ENCODE measurements at regions not wholly inside any gene's neighbourhood (a gene's known extent, or its start where the extent isn't known, plus 50 kb on each side); places are given as distances from the start of the nearest gene placed in this dataset.

GRCh38 chr14:94717808-94718207 is 52.1 kb downstream of the GSC start:
- no peak for DNase-seq (ENCODE audit: low spot score)

- no peak for DNase-seq (ENCODE audit: low spot score)
Measured at GRCh38 chr14:94716976-94717375, 52.9 kb downstream of the GSC start.

GRCh38 chr14:94713115-94713514 is 56.8 kb downstream of the GSC start:
- no peak for DNase-seq (ENCODE audit: low spot score)

GRCh38 chr14:94710731-94711130 is 59.2 kb downstream of the GSC start:
- no peak for DNase-seq (ENCODE audit: low spot score)

GRCh38 chr14:94707494-94707893 is 62.4 kb downstream of the GSC start:
- no peak for DNase-seq (ENCODE audit: low spot score)

- no peak for DNase-seq (ENCODE audit: low spot score)
Measured at GRCh38 chr14:94706133-94706532, 63.8 kb downstream of the GSC start.

- DNase-seq (ENCODE audit: low spot score): no peak
Measured at GRCh38 chr14:94702629-94703028, 67.3 kb downstream of the GSC start.

GRCh38 chr14:94701861-94702370 is 68.0 kb downstream of the GSC start:
- DNase-seq (ENCODE audit: low spot score): no peak

GRCh38 chr14:94700336-94700735 is 69.6 kb downstream of the GSC start:
- no peak for DNase-seq (ENCODE audit: low spot score)

- no peak for DNase-seq (ENCODE audit: low spot score)
Measured at GRCh38 chr14:94699831-94700230, 70.1 kb downstream of the GSC start.

- DNase-seq (ENCODE audit: low spot score): no peak
Measured at GRCh38 chr14:94697773-94698556, 71.9 kb downstream of the GSC start.

GRCh38 chr14:94696518-94696917 is 73.4 kb downstream of the GSC start:
- no peak for DNase-seq (ENCODE audit: low spot score)

GRCh38 chr14:94695231-94695630 is 74.7 kb downstream of the GSC start:
- no peak for DNase-seq (ENCODE audit: low spot score)

GRCh38 chr14:94691660-94692034 is 78.3 kb downstream of the GSC start:
- DNase-seq (ENCODE audit: low spot score): no peak

GRCh38 chr14:94690896-94691659 is 78.8 kb downstream of the GSC start:
- no peak for DNase-seq (ENCODE audit: low spot score)

GRCh38 chr14:94690486-94690885 is 78.3 kb downstream of the SERPINA3 start:
- no peak for DNase-seq (ENCODE audit: low spot score)

GRCh38 chr14:94689985-94690400 is 77.8 kb downstream of the SERPINA3 start:
- no peak for DNase-seq (ENCODE audit: low spot score)

- DNase-seq (ENCODE audit: low spot score): peak; percentile 82
Measured at GRCh38 chr14:94689218-94689984, 77.2 kb downstream of the SERPINA3 start.

GRCh38 chr14:94686511-94687160 is 74.4 kb downstream of the SERPINA3 start:
- DNase-seq (ENCODE audit: low spot score): no peak

GRCh38 chr14:94685681-94686485 is 73.7 kb downstream of the SERPINA3 start:
- DNase-seq (ENCODE audit: low spot score): no peak

- DNase-seq (ENCODE audit: low spot score): no peak
Measured at GRCh38 chr14:94685166-94685581, 73.0 kb downstream of the SERPINA3 start.
